ENCODE measurements at regions not wholly inside any gene's neighbourhood (a gene's known extent, or its start where the extent isn't known, plus 50 kb on each side); places are given as distances from the start of the nearest gene placed in this dataset.

- Histone ChIP-seq H2AFZ (ENCODE audit: low read length) (no peak overlapping the region), H3K9me2 (ENCODE audit: insufficient read depth, low read length) (no peaks in the 10 kb centered on the region), H3K4me2 (ENCODE audit: low read length) (no peak overlapping the region), H3K4me3 (ENCODE audit: low read depth, low read length, poor library complexity, severe bottlenecking) (no peak overlapping the region), H4K20me1 (ENCODE audit: insufficient read depth, low read length) (no peaks in the 10 kb centered on the region), H3K36me3 (ENCODE audit: insufficient read depth, low read length) (no peaks in the 10 kb centered on the region), H3K9me3 (ENCODE audit: low read length) (no peaks in the 10 kb centered on the region), H3K27ac (ENCODE audit: low read depth, low read length, poor library complexity, severe bottlenecking) (no peak overlapping the region), H3K79me2 (ENCODE audit: insufficient read depth, low read depth, low read length) (no peaks in the 10 kb centered on the region), H3K4me1 (ENCODE audit: insufficient read depth, low read length, poor library complexity, severe bottlenecking) (no peaks in the 10 kb centered on the region)
- DNase-seq (ENCODE audit: low spot score) = no peak
- intact Hi-C loops (cut with micrococcal nuclease; ENCODE audit: unreplicated experiment) = no loop called here
- TF ChIP-seq CTCF (conservative IDR thresholded peaks at IDR 0.05; ENCODE audit: low read length) (no peak), EZH2phosphoT487 (IDR thresholded peaks at IDR 0.05; ENCODE audit: borderline replicate concordance, low read depth, low read length) (no peak)
- no TSS peak for BruUV-seq (replicated peaks)
- CTCF ChIA-PET (ENCODE audit: unreplicated experiment) = no interaction called here
- POLR2A ChIA-PET = no interaction called here
Measured at GRCh38 chr22:46084376-46084775, 66.0 kb upstream of the PPARA start.

GRCh38 chr22:46084943-46085827 is 65.1 kb upstream of the PPARA start:
- Histone ChIP-seq H3K9me2 (ENCODE audit: insufficient read depth, low read length) (no peaks in the 10 kb centered on the region), H3K4me3 (ENCODE audit: low read depth, low read length, poor library complexity, severe bottlenecking) (no peak overlapping the region), H3K79me2 (ENCODE audit: insufficient read depth, low read depth, low read length) (no peaks in the 10 kb centered on the region), H3K36me3 (ENCODE audit: insufficient read depth, low read length) (no peaks in the 10 kb centered on the region), H3K27ac (ENCODE audit: low read depth, low read length, poor library complexity, severe bottlenecking) (no peak overlapping the region), H3K9me3 (ENCODE audit: low read length) (no peaks in the 10 kb centered on the region), H4K20me1 (ENCODE audit: insufficient read depth, low read length) (no peaks in the 10 kb centered on the region), H3K4me2 (ENCODE audit: low read length) (no peak overlapping the region), H2AFZ (ENCODE audit: low read length) (no peak overlapping the region), H3K4me1 (ENCODE audit: insufficient read depth, low read length, poor library complexity, severe bottlenecking) (no peaks in the 10 kb centered on the region)
- ChIA-PET CTCF (ENCODE audit: unreplicated experiment) (no interaction called here), POLR2A (no interaction called here)
- intact Hi-C loops (cut with micrococcal nuclease; ENCODE audit: unreplicated experiment) = no loop called here
- BruUV-seq (replicated peaks) = no TSS peak
- TF ChIP-seq CTCF (conservative IDR thresholded peaks at IDR 0.05; ENCODE audit: low read length) = no peak
- no peak for TF ChIP-seq EZH2phosphoT487 (IDR thresholded peaks at IDR 0.05; ENCODE audit: borderline replicate concordance, low read depth, low read length)
- no peak for DNase-seq (ENCODE audit: low spot score)

GRCh38 chr22:46085828-46086576 is 64.3 kb upstream of the PPARA start:
- Histone ChIP-seq H3K9me3 (ENCODE audit: low read length) (no peaks in the 10 kb centered on the region), H3K27ac (ENCODE audit: low read depth, low read length, poor library complexity, severe bottlenecking) (no peak overlapping the region), H4K20me1 (ENCODE audit: insufficient read depth, low read length) (no peaks in the 10 kb centered on the region), H3K4me3 (ENCODE audit: low read depth, low read length, poor library complexity, severe bottlenecking) (no peak overlapping the region), H2AFZ (ENCODE audit: low read length) (no peak overlapping the region), H3K4me1 (ENCODE audit: insufficient read depth, low read length, poor library complexity, severe bottlenecking) (no peaks in the 10 kb centered on the region), H3K36me3 (ENCODE audit: insufficient read depth, low read length) (no peaks in the 10 kb centered on the region), H3K9me2 (ENCODE audit: insufficient read depth, low read length) (no peaks in the 10 kb centered on the region), H3K79me2 (ENCODE audit: insufficient read depth, low read depth, low read length) (no peaks in the 10 kb centered on the region), H3K4me2 (ENCODE audit: low read length) (no peak overlapping the region)
- intact Hi-C loops (cut with micrococcal nuclease; ENCODE audit: unreplicated experiment) = no loop called here
- CTCF ChIA-PET (ENCODE audit: unreplicated experiment) = no interaction called here
- POLR2A ChIA-PET = no interaction called here
- DNase-seq (ENCODE audit: low spot score) = no peak
- TF ChIP-seq EZH2phosphoT487 (IDR thresholded peaks at IDR 0.05; ENCODE audit: borderline replicate concordance, low read depth, low read length) = no peak
- TF ChIP-seq CTCF (conservative IDR thresholded peaks at IDR 0.05; ENCODE audit: low read length) = no peak
- no TSS peak for BruUV-seq (replicated peaks)

All from OCI-LY7 (cell line).